ENCODE measurements at regions not wholly inside any gene's neighbourhood (a gene's known extent, or its start where the extent isn't known, plus 50 kb on each side); places are given as distances from the start of the nearest gene placed in this dataset.

- H3K36me3 ChIP-seq (ENCODE audit: control insufficient read depth in 1 of 2, insufficient read depth in 2 of 2, low read length in 2 of 2) = no peaks in the 10 kb centered on the region
- no peak overlapping the region for H3K4me3 ChIP-seq (ENCODE audit: low read depth in 1 of 2, low read length in 2 of 2)
- no peaks in the 10 kb centered on the region for H3K4me1 ChIP-seq (ENCODE audit: control insufficient read depth in 1 of 2, insufficient read depth in 2 of 2, low read length in 2 of 2)
- no peak overlapping the region for H3K27ac ChIP-seq (ENCODE audit: low read length)
- H3K9me3 ChIP-seq (ENCODE audit: control insufficient read depth in 1 of 2, low read length in 2 of 2) = no peaks in the 10 kb centered on the region
- H3K27me3 ChIP-seq (ENCODE audit: low read depth, low read length) = no peaks in the 10 kb centered on the region
Measured at GRCh38 chr13:74424455-74424854, 290.3 kb upstream of the KLF12 start.

- Histone ChIP-seq H3K4me1 (ENCODE audit: control insufficient read depth in 1 of 2, insufficient read depth in 2 of 2, low read length in 2 of 2) (no peaks in the 10 kb centered on the region), H3K27ac (ENCODE audit: low read length) (no peak overlapping the region), H3K36me3 (ENCODE audit: control insufficient read depth in 1 of 2, insufficient read depth in 2 of 2, low read length in 2 of 2) (no peaks in the 10 kb centered on the region), H3K4me3 (ENCODE audit: low read depth in 1 of 2, low read length in 2 of 2) (no peak overlapping the region), H3K27me3 (ENCODE audit: low read depth, low read length) (no peaks in the 10 kb centered on the region), H3K9me3 (ENCODE audit: control insufficient read depth in 1 of 2, low read length in 2 of 2) (no peaks in the 10 kb centered on the region)
Measured at GRCh38 chr13:74423434-74423833, 289.2 kb upstream of the KLF12 start.

GRCh38 chr13:74414458-74414857 is 280.3 kb upstream of the KLF12 start:
- Histone ChIP-seq H3K4me3 (ENCODE audit: low read depth in 1 of 2, low read length in 2 of 2) (no peak overlapping the region), H3K27ac (ENCODE audit: low read length) (no peak overlapping the region), H3K9me3 (ENCODE audit: control insufficient read depth in 1 of 2, low read length in 2 of 2) (peaks cover 0 to 3% of the 10 kb centered on the region in 2 donors), H3K4me1 (ENCODE audit: control insufficient read depth in 1 of 2, insufficient read depth in 2 of 2, low read length in 2 of 2) (no peaks in the 10 kb centered on the region), H3K36me3 (ENCODE audit: control insufficient read depth in 1 of 2, insufficient read depth in 2 of 2, low read length in 2 of 2) (no peaks in the 10 kb centered on the region), H3K27me3 (ENCODE audit: low read depth, low read length) (no peaks in the 10 kb centered on the region)

DNA sequence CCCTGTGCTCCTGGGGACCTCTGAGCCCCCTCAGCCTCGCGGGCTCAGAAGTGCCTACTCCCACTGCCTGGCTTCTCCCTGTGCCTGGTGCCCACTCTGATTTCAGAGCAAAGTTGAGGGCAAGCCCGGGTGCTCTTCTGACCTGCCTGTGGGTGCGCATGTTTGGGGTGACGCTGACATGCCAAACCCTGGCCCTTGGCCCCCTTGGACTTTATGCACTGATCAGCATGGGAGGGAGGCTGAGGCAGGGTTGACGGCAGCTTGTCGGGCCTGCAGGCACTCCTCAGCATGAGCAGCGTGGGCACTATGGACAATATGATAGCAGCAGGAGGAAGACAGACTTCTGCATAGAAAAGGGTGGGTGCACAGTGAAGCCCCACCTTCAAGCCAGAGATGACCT is 279.3 kb upstream of the KLF12 start:
- Histone ChIP-seq H3K36me3 (ENCODE audit: control insufficient read depth in 1 of 2, insufficient read depth in 2 of 2, low read length in 2 of 2) (no peaks in the 10 kb centered on the region), H3K9me3 (ENCODE audit: control insufficient read depth in 1 of 2, low read length in 2 of 2) (peaks cover 0 to 3% of the 10 kb centered on the region in 2 donors), H3K4me1 (ENCODE audit: control insufficient read depth in 1 of 2, insufficient read depth in 2 of 2, low read length in 2 of 2) (no peaks in the 10 kb centered on the region), H3K4me3 (ENCODE audit: low read depth in 1 of 2, low read length in 2 of 2) (no peak overlapping the region), H3K27me3 (ENCODE audit: low read depth, low read length) (no peaks in the 10 kb centered on the region), H3K27ac (ENCODE audit: low read length) (no peak overlapping the region)

- Histone ChIP-seq H3K27me3 (ENCODE audit: low read depth, low read length) (no peaks in the 10 kb centered on the region), H3K4me3 (ENCODE audit: low read depth in 1 of 2, low read length in 2 of 2) (no peak overlapping the region), H3K9me3 (ENCODE audit: control insufficient read depth in 1 of 2, low read length in 2 of 2) (peaks cover 0 to 3% of the 10 kb centered on the region in 2 donors), H3K27ac (ENCODE audit: low read length) (no peak overlapping the region), H3K36me3 (ENCODE audit: control insufficient read depth in 1 of 2, insufficient read depth in 2 of 2, low read length in 2 of 2) (no peaks in the 10 kb centered on the region), H3K4me1 (ENCODE audit: control insufficient read depth in 1 of 2, insufficient read depth in 2 of 2, low read length in 2 of 2) (no peaks in the 10 kb centered on the region)
Measured at GRCh38 chr13:74409551-74409950, 275.3 kb upstream of the KLF12 start.

- Histone ChIP-seq H3K4me3 (ENCODE audit: low read depth in 1 of 2, low read length in 2 of 2) (no peak overlapping the region), H3K27ac (ENCODE audit: low read length) (no peak overlapping the region), H3K27me3 (ENCODE audit: low read depth, low read length) (no peaks in the 10 kb centered on the region), H3K9me3 (ENCODE audit: control insufficient read depth in 1 of 2, low read length in 2 of 2) (peaks cover 0 to 7% of the 10 kb centered on the region in 2 donors), H3K36me3 (ENCODE audit: control insufficient read depth in 1 of 2, insufficient read depth in 2 of 2, low read length in 2 of 2) (no peaks in the 10 kb centered on the region), H3K4me1 (ENCODE audit: control insufficient read depth in 1 of 2, insufficient read depth in 2 of 2, low read length in 2 of 2) (no peaks in the 10 kb centered on the region)
Measured at GRCh38 chr13:74406420-74406819, 272.2 kb upstream of the KLF12 start.

DNA sequence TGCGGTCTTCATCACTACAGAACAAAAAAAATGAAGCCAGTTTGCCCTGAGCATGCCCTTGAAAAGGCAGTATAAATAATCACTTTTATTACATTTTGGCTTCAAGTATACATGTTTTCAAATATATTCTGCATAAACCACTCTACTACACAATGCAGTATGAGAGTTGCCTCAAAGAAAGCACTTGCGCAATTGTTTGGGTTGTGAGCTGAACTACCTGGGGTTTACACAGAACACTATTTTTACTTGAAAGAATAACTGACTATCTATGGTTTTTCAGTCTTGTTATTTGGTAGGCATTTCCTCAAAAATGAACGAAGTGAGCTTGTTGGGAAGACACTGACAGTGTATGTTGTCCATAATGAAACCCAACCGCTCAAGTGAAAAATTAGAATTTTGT is 264.4 kb upstream of the KLF12 start:
- Histone ChIP-seq H3K36me3 (ENCODE audit: control insufficient read depth in 1 of 2, insufficient read depth in 2 of 2, low read length in 2 of 2) (no peaks in the 10 kb centered on the region), H3K27ac (ENCODE audit: low read length) (no peak overlapping the region), H3K4me1 (ENCODE audit: control insufficient read depth in 1 of 2, insufficient read depth in 2 of 2, low read length in 2 of 2) (no peaks in the 10 kb centered on the region), H3K4me3 (ENCODE audit: low read depth in 1 of 2, low read length in 2 of 2) (no peak overlapping the region), H3K9me3 (ENCODE audit: control insufficient read depth in 1 of 2, low read length in 2 of 2) (peaks cover 0 to 11% of the 10 kb centered on the region in 2 donors), H3K27me3 (ENCODE audit: low read depth, low read length) (no peaks in the 10 kb centered on the region)

DNA sequence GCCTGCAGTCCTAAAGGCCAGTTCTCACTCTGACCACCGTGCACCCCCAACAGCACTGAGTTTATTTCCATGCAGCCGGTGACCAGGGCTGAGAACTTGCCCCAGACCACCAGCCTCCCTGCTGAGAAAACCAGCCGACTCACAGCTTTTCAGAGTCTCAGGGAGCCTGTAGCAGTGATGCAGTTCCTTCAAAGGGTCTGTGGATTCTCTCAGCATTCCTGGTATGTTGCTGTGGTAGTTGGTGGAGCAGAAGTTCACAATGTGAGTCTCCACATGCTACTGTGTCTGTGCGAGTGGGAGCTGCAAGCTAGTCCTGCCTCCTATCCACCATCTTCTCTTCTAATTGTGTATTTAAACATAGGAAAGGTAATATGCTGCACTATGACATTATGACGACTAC is 254.9 kb upstream of the KLF12 start:
- Histone ChIP-seq H3K4me1 (ENCODE audit: control insufficient read depth in 1 of 2, insufficient read depth in 2 of 2, low read length in 2 of 2) (no peaks in the 10 kb centered on the region), H3K4me3 (ENCODE audit: low read depth in 1 of 2, low read length in 2 of 2) (no peak overlapping the region), H3K27me3 (ENCODE audit: low read depth, low read length) (no peaks in the 10 kb centered on the region), H3K36me3 (ENCODE audit: control insufficient read depth in 1 of 2, insufficient read depth in 2 of 2, low read length in 2 of 2) (no peaks in the 10 kb centered on the region), H3K27ac (ENCODE audit: low read length) (no peak overlapping the region), H3K9me3 (ENCODE audit: control insufficient read depth in 1 of 2, low read length in 2 of 2) (peaks cover 0 to 7% of the 10 kb centered on the region in 2 donors)

GRCh38 chr13:74388626-74389025 is 254.4 kb upstream of the KLF12 start:
- Histone ChIP-seq H3K27me3 (ENCODE audit: low read depth, low read length) (no peaks in the 10 kb centered on the region), H3K4me1 (ENCODE audit: control insufficient read depth in 1 of 2, insufficient read depth in 2 of 2, low read length in 2 of 2) (no peaks in the 10 kb centered on the region), H3K9me3 (ENCODE audit: control insufficient read depth in 1 of 2, low read length in 2 of 2) (peaks cover 0 to 7% of the 10 kb centered on the region in 2 donors), H3K4me3 (ENCODE audit: low read depth in 1 of 2, low read length in 2 of 2) (no peak overlapping the region), H3K27ac (ENCODE audit: low read length) (no peak overlapping the region), H3K36me3 (ENCODE audit: control insufficient read depth in 1 of 2, insufficient read depth in 2 of 2, low read length in 2 of 2) (no peaks in the 10 kb centered on the region)

- H3K27me3 ChIP-seq (ENCODE audit: low read depth, low read length) = no peaks in the 10 kb centered on the region
Measured at GRCh38 chr13:74372511-74372910, 238.3 kb upstream of the KLF12 start.

GRCh38 chr13:74367193-74367592 is 233.0 kb upstream of the KLF12 start:
- Histone ChIP-seq H3K4me1 (ENCODE audit: control insufficient read depth in 1 of 2, insufficient read depth in 2 of 2, low read length in 2 of 2) (no peaks in the 10 kb centered on the region), H3K9me3 (ENCODE audit: control insufficient read depth in 1 of 2, low read length in 2 of 2) (no peaks in the 10 kb centered on the region), H3K4me3 (ENCODE audit: low read depth in 1 of 2, low read length in 2 of 2) (no peak overlapping the region), H3K27me3 (ENCODE audit: low read depth, low read length) (no peaks in the 10 kb centered on the region), H3K36me3 (ENCODE audit: control insufficient read depth in 1 of 2, insufficient read depth in 2 of 2, low read length in 2 of 2) (no peaks in the 10 kb centered on the region), H3K27ac (ENCODE audit: low read length) (no peak overlapping the region)

More at GRCh38 chr13:74372511-74372910, 238.3 kb upstream of the KLF12 start:
- H3K36me3 ChIP-seq (ENCODE audit: control insufficient read depth in 1 of 2, insufficient read depth in 2 of 2, low read length in 2 of 2) = no peaks in the 10 kb centered on the region
- H3K4me1 ChIP-seq (ENCODE audit: control insufficient read depth in 1 of 2, insufficient read depth in 2 of 2, low read length in 2 of 2) = no peaks in the 10 kb centered on the region
- no peak overlapping the region for H3K4me3 ChIP-seq (ENCODE audit: low read depth in 1 of 2, low read length in 2 of 2)
- H3K9me3 ChIP-seq (ENCODE audit: control insufficient read depth in 1 of 2, low read length in 2 of 2) = no peaks in the 10 kb centered on the region
- H3K27ac ChIP-seq (ENCODE audit: low read length) = no peak overlapping the region

DNA sequence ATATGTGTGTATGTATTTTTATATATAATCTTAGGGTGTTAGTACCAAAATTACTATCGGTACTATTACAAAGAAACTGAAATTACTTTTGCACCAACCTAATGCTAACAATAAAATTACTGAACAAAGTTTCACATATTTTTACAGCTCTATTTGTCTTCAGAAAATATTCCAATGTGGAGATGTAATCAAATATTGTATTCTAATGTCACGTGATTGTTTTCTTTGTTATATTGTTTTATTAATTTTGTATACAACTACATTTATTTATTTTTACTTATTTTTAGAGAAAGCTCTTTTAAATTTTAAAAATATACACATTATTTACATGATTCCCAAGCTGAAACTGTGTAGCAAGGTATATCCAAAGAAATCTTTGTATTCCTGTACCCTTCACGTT is 227.1 kb upstream of the KLF12 start:
- H3K27ac ChIP-seq (ENCODE audit: low read length) = no peak overlapping the region
- no peaks in the 10 kb centered on the region for H3K27me3 ChIP-seq (ENCODE audit: low read depth, low read length)
- H3K9me3 ChIP-seq (ENCODE audit: control insufficient read depth in 1 of 2, low read length in 2 of 2) = no peaks in the 10 kb centered on the region
- H3K36me3 ChIP-seq (ENCODE audit: control insufficient read depth in 1 of 2, insufficient read depth in 2 of 2, low read length in 2 of 2) = no peaks in the 10 kb centered on the region
- H3K4me1 ChIP-seq (ENCODE audit: control insufficient read depth in 1 of 2, insufficient read depth in 2 of 2, low read length in 2 of 2) = no peaks in the 10 kb centered on the region
- H3K4me3 ChIP-seq (ENCODE audit: low read depth in 1 of 2, low read length in 2 of 2) = no peak overlapping the region

All from muscle layer of duodenum (tissue), 2 donors.